ENCODE measurements at regions not wholly inside any gene's neighbourhood (a gene's known extent, or its start where the extent isn't known, plus 50 kb on each side); places are given as distances from the start of the nearest gene placed in this dataset.

DNA sequence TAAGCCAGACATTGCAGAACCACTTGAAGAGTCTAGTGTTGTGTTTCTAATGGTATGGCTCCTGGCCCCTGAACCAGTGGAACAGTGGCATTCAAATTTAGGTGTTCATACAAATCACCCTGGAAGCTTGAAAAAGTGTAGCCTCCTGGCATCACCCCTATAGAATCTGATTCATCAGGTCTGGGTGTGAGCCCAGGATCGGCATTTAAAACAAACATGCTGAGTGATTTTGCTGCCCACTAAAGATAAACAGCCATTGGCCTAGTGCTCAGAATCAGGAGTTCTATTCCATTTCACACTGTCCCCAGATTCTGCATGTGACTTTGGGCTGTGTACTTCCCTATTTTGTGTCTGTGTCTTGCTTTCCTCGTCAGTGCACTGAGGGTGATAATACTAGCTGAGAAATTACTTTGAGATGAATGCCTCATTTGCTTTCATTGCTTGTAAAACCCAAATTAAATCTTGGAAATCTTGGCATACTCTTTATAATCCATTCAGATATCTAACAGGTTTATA, 241.5 kb upstream of the CLINT1 start:
- TF ChIP-seq, protein P1, sequence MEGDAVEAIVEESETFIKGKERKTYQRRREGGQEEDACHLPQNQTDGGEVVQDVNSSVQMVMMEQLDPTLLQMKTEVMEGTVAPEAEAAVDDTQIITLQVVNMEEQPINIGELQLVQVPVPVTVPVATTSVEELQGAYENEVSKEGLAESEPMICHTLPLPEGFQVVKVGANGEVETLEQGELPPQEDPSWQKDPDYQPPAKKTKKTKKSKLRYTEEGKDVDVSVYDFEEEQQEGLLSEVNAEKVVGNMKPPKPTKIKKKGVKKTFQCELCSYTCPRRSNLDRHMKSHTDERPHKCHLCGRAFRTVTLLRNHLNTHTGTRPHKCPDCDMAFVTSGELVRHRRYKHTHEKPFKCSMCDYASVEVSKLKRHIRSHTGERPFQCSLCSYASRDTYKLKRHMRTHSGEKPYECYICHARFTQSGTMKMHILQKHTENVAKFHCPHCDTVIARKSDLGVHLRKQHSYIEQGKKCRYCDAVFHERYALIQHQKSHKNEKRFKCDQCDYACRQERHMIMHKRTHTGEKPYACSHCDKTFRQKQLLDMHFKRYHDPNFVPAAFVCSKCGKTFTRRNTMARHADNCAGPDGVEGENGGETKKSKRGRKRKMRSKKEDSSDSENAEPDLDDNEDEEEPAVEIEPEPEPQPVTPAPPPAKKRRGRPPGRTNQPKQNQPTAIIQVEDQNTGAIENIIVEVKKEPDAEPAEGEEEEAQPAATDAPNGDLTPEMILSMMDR (IDR thresholded peaks at IDR 0.05): no peak
- TF ChIP-seq POLR2A (IDR thresholded peaks at IDR 0.05): no peak
